HepG2 (cell line): ENCODE measurements at regions not wholly inside any gene's neighbourhood (a gene's known extent, or its start where the extent isn't known, plus 50 kb on each side); places are given as distances from the start of the nearest gene placed in this dataset.
A peak's percentile ranks its signal among the peaks of the same experiment; 100 is the strongest.

Experiments
- BCL6 ChIP-seq: IDR thresholded peaks from 2 replicates; pipeline ENCODE4 v1.6.1; 2016; ENCODE audit warnings: missing genetic modification reagents, missing compliant biosample characterization
- FOXA1 ChIP-seq, 2 experiments: fragments of 450-650 bp in 1 of 2; sonication (generic) in 1 of 2; formaldehyde crosslinking in 1 of 2; IDR thresholded peaks; 2 replicates each; pipeline versions ENCODE4 v1.4.0 to v1.6.1; 2016 to 2020; ENCODE audit warnings: missing genetic modification reagents in 1 of 2
- GLI4 ChIP-seq: sonication (generic); formaldehyde crosslinking; IDR thresholded peaks from 2 replicates; pipeline ENCODE4 v1.5.1; 2020; ENCODE audit warnings: missing genetic modification reagents, mild to moderate bottlenecking, moderate library complexity, borderline replicate concordance
- HNRNPUL1 ChIP-seq: fragments of 200-400 bp; formaldehyde crosslinking; IDR thresholded peaks from 2 replicates; pipeline ENCODE4 v1.6.1; 2017; ENCODE audit warnings: low read depth, mild to moderate bottlenecking, low read length, moderate library complexity
- JUND ChIP-seq: sonication (generic); formaldehyde crosslinking; IDR thresholded peaks from 2 replicates; pipeline ENCODE4 v1.8.0; 2022; ENCODE audit warnings: mild to moderate bottlenecking, missing genetic modification reagents
- KAT8 ChIP-seq: IDR thresholded peaks from 2 replicates; pipeline ENCODE4 v1.6.1; 2016; ENCODE audit warnings: missing genetic modification reagents, missing compliant biosample characterization
- MIER2 ChIP-seq: IDR thresholded peaks from 2 replicates; pipeline ENCODE4 v1.6.1; 2016; ENCODE audit warnings: missing biosample characterization, missing genetic modification reagents
- MIER3 ChIP-seq: IDR thresholded peaks from 2 replicates; pipeline ENCODE4 v1.6.1; 2016; ENCODE audit warnings: missing compliant biosample characterization, borderline replicate concordance
- PLSCR1 ChIP-seq: sonication (generic); formaldehyde crosslinking; IDR thresholded peaks from 2 replicates; pipeline ENCODE4 v1.5.0; 2020; ENCODE audit warnings: missing genetic modification reagents, mild to moderate bottlenecking, borderline replicate concordance
- POLR2AphosphoS2 ChIP-seq: IDR thresholded peaks from 2 replicates; pipeline ENCODE4 v1.6.1; 2011; ENCODE audit warnings: low read depth, low read length, improper control_type of control experiment
- XBP1 ChIP-seq: sonication (generic); formaldehyde crosslinking; IDR thresholded peaks from 2 replicates; pipeline ENCODE4 v1.5.0; 2020; ENCODE audit warnings: missing genetic modification reagents
- ZMYM3 ChIP-seq: sonication (generic); formaldehyde crosslinking; IDR thresholded peaks from 2 replicates; pipeline ENCODE4 v1.5.1; 2020; ENCODE audit warnings: mild to moderate bottlenecking, missing genetic modification reagents
- ZSCAN25 ChIP-seq: sonication (generic); formaldehyde crosslinking; IDR thresholded peaks from 2 replicates; pipeline ENCODE4 v1.8.0; 2022; ENCODE audit warnings: mild to moderate bottlenecking, missing genetic modification reagents
- TF ChIP-seq, protein P1 (sequence below): IDR thresholded peaks from 2 replicates; pipeline ENCODE4 v1.6.1; 2016
- TF ChIP-seq, protein P2 (sequence below): sonication (generic); formaldehyde crosslinking; conservative IDR thresholded peaks from 2 replicates; pipeline ENCODE4 v1.4.0; 2020; ENCODE audit warnings: missing genetic modification reagents
- TF ChIP-seq, protein P3 (sequence below): sonication (generic); formaldehyde crosslinking; IDR thresholded peaks from 2 replicates; pipeline ENCODE4 v1.9.0; 2021; ENCODE audit warnings: mild to moderate bottlenecking, missing genetic modification reagents

GRCh38 chr3:72582211-72582878 is 265.9 kb downstream of the SHQ1 start (continued):
- TF ChIP-seq, protein P1, sequence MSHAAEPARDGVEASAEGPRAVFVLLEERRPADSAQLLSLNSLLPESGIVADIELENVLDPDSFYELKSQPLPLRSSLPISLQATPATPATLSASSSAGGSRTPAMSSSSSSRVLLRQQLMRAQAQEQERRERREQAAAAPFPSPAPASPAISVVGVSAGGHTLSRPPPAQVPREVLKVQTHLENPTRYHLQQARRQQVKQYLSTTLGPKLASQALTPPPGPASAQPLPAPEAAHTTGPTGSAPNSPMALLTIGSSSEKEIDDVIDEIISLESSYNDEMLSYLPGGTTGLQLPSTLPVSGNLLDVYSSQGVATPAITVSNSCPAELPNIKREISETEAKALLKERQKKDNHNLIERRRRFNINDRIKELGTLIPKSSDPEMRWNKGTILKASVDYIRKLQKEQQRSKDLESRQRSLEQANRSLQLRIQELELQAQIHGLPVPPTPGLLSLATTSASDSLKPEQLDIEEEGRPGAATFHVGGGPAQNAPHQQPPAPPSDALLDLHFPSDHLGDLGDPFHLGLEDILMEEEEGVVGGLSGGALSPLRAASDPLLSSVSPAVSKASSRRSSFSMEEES (CRISPR knock-in tag), result peak; percentile 57; the same call in 1 of the 2 replicates
- no peak for TF ChIP-seq JUND (CRISPR knock-in tag)
- no peak for TF ChIP-seq HNRNPUL1
- peak; percentile 46; the same call in 1 of the 2 replicates for TF ChIP-seq GLI4 (CRISPR knock-in tag)
- TF ChIP-seq, protein P2, sequence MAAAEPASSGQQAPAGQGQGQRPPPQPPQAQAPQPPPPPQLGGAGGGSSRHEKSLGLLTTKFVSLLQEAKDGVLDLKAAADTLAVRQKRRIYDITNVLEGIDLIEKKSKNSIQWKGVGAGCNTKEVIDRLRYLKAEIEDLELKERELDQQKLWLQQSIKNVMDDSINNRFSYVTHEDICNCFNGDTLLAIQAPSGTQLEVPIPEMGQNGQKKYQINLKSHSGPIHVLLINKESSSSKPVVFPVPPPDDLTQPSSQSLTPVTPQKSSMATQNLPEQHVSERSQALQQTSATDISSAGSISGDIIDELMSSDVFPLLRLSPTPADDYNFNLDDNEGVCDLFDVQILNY (CRISPR knock-in tag), result no peak
- TF ChIP-seq ZSCAN25 (CRISPR knock-in tag), result no peak
- TF ChIP-seq XBP1 (CRISPR knock-in tag), result no peak
- TF ChIP-seq, protein P3, sequence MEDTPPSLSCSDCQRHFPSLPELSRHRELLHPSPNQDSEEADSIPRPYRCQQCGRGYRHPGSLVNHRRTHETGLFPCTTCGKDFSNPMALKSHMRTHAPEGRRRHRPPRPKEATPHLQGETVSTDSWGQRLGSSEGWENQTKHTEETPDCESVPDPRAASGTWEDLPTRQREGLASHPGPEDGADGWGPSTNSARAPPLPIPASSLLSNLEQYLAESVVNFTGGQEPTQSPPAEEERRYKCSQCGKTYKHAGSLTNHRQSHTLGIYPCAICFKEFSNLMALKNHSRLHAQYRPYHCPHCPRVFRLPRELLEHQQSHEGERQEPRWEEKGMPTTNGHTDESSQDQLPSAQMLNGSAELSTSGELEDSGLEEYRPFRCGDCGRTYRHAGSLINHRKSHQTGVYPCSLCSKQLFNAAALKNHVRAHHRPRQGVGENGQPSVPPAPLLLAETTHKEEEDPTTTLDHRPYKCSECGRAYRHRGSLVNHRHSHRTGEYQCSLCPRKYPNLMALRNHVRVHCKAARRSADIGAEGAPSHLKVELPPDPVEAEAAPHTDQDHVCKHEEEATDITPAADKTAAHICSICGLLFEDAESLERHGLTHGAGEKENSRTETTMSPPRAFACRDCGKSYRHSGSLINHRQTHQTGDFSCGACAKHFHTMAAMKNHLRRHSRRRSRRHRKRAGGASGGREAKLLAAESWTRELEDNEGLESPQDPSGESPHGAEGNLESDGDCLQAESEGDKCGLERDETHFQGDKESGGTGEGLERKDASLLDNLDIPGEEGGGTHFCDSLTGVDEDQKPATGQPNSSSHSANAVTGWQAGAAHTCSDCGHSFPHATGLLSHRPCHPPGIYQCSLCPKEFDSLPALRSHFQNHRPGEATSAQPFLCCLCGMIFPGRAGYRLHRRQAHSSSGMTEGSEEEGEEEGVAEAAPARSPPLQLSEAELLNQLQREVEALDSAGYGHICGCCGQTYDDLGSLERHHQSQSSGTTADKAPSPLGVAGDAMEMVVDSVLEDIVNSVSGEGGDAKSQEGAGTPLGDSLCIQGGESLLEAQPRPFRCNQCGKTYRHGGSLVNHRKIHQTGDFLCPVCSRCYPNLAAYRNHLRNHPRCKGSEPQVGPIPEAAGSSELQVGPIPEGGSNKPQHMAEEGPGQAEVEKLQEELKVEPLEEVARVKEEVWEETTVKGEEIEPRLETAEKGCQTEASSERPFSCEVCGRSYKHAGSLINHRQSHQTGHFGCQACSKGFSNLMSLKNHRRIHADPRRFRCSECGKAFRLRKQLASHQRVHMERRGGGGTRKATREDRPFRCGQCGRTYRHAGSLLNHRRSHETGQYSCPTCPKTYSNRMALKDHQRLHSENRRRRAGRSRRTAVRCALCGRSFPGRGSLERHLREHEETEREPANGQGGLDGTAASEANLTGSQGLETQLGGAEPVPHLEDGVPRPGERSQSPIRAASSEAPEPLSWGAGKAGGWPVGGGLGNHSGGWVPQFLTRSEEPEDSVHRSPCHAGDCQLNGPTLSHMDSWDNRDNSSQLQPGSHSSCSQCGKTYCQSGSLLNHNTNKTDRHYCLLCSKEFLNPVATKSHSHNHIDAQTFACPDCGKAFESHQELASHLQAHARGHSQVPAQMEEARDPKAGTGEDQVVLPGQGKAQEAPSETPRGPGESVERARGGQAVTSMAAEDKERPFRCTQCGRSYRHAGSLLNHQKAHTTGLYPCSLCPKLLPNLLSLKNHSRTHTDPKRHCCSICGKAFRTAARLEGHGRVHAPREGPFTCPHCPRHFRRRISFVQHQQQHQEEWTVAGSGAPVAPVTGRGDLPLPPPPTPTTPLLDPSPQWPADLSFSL, result peak; percentile 65; the same call in 1 of the 2 replicates
- TF ChIP-seq MIER2 (CRISPR knock-in tag), result peak; percentile 73; the same call in 1 of the 2 replicates
- TF ChIP-seq POLR2AphosphoS2, result no peak
- no peak for TF ChIP-seq PLSCR1 (CRISPR knock-in tag)
- peak; percentile 78 for TF ChIP-seq ZMYM3 (CRISPR knock-in tag)
- TF ChIP-seq MIER3 (CRISPR knock-in tag), result peak; percentile 72; the same call in 1 of the 2 replicates
- TF ChIP-seq BCL6 (CRISPR knock-in tag), result peak; percentile 90
- no peak for TF ChIP-seq FOXA1 (IDR thresholded peaks at IDR 0.05)
- TF ChIP-seq FOXA1 (CRISPR knock-in tag; IDR thresholded peaks at IDR 0.05), result peak; percentile 73
- TF ChIP-seq KAT8, result peak; percentile 51; the same call in 1 of the 2 replicates
